Eye (tissue), 1 donor: ENCODE measurements at regions not wholly inside any gene's neighbourhood (a gene's known extent, or its start where the extent isn't known, plus 50 kb on each side); places are given as distances from the start of the nearest gene placed in this dataset.
"Not testable (repeated sequence)": the region's sequence is repeated elsewhere in the genome, so short reads cannot be mapped to it uniquely, and the experiment has no call there.

Source experiments
- DNase-seq: peaks from one replicate; pipeline ENCODE4 v3.0.0-alpha.2; 2015

GRCh38 chr11:23257556-23257955, 397.3 kb upstream of the CCDC179 start:
- peak; percentile 9 for DNase-seq

GRCh38 chr11:23263466-23263865, 403.2 kb upstream of the CCDC179 start:
- DNase-seq, result peak; percentile 24

DNA sequence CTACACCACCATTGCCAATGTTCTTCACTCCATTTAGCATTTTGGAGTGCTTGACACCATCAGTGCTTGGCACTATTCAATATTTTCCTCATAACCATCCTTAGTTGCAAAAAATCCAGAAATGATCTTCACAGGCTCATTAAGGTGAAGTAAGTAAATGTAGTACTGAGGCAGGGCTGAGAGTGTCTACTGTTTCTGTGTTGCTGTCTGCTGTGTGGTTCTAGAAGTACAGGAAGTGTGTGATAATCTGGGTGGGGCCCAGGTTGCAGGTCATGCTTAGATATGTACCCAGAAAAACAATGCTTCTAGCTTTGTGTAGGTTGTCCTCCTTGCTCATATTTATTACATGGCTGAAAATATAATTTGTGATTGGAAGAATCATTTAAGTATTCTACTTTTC, 411.8 kb upstream of the CCDC179 start:
- DNase-seq, result no peak

- no peak for DNase-seq
Observed at GRCh38 chr11:23278121-23278520, 417.8 kb upstream of the CCDC179 start.

- DNase-seq, result no peak
Observed at GRCh38 chr11:23280088-23280487, 419.8 kb upstream of the CCDC179 start.

- DNase-seq, result no peak
Observed at GRCh38 chr11:23283666-23284065, 423.4 kb upstream of the CCDC179 start.

DNA sequence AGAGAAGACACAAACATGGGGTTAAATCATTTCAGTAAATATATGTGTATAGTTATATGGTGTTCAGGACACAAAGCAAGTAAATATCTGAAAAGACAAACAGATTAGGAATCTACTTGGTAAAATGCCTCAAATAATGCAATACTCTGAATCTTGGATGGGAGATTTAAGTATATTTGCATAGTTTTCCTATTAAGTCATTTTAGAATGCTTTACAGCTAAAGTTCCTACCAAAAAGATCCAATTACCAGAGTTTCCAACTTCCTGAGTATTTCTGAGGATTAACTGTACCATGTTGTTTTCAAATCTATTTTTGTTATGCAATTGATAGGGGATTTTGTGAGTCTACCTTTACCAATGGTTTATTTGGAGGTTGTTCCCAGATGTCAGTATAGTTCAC, 424.4 kb upstream of the CCDC179 start:
- DNase-seq, result no peak

DNA sequence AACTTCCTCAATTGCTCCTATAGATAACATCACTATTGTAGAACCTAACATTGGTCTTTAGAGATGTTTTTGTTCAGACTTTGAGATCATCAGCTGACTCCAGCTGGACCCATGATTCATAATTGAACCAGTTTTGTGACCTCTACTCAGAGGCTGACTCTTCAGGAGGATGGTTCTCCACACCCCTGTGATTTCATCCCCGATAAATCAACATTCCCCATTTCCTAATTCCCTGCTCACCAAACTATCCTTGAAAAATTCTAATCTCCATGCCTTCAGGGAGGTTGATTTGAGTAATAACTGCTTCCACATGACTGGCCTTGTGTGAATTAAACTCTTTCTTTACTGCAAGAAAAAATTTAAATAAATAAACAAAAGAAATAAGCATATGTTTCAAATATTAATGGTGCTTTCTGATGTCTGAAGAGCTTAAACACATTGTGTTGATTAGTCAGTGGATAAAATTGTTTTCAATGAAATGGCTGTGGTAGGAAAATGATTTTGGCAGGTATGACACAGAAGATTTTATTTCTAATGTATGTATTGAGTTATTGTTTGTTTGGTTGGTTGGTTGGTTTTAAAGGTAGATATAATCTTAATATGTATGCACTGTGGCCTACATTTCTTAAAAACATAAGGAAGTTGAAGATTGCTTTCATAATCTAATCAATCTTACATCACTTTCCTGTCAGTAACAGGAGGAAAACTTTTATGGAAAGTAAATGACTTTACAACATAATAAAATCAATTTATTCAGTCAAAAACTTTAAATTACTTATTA, 427.9 kb upstream of the CCDC179 start:
- DNase-seq, result peak; percentile 63

GRCh38 chr11:23295241-23295640, 435.0 kb upstream of the CCDC179 start:
- no peak for DNase-seq

GRCh38 chr11:23308041-23308440, 447.8 kb upstream of the CCDC179 start:
- no peak for DNase-seq

DNA sequence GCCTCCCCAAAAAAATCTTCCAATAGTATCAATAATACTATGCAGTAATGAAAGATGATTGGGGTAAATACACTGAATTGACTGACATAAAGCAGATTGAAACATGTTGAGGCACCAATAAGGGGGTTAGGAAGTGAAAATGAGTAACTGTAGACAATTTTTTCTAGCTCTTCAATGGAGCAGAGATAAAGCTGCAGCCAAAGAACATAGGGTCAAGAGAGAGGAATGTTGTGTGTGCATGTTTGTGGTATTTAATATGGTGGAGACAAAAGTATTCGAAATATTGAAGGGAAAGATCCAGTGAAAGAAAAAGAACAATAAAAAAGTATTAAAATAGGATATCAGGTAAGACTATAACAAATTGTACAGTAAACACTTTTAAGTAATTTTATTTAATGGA, 450.0 kb upstream of the CCDC179 start:
- no peak for DNase-seq

DNA sequence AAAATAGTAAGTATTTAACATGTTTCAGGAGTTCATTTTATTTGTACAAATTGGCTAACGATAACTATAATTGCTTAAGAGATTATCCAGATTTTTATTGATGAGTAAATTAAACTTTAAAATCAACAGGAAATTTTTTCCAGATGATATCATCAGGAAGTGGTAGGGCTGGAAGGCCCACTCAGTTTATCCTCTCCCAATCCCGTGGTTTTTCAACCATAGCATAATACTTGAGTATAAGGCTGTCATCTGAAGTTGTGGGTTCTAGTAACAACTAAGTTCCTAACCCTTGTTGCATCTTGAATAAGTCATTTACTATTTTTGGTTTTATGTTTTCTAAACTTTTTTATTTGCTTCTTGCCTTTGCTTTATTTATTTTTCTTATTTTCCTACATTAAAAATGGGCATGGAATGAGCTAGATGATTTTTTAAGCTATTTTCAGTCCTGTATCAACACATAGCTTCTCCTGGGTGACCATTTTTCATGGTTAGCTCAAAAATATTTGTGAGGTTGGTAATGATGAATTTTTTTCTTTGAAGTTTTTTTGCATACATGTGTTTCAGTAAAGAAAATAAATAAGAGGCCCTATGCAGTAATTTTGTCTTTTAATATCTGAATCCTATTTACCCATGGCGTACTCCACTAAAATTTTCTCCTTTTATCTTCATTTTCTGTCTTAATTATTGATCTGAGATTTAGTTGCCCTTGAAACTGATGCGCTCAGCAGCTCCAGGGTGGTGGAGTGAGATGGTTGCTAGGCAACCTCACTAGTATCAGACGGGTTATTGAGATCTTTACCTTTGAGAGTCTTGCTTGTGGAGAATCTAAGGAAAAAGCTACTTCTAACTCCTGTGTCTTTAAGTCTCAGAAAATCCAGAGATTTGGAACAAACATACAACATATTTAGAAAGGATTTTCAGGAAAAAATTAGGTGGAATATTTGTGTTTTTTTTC, 452.0 kb upstream of the CCDC179 start:
- DNase-seq, result peak; percentile 41

DNA sequence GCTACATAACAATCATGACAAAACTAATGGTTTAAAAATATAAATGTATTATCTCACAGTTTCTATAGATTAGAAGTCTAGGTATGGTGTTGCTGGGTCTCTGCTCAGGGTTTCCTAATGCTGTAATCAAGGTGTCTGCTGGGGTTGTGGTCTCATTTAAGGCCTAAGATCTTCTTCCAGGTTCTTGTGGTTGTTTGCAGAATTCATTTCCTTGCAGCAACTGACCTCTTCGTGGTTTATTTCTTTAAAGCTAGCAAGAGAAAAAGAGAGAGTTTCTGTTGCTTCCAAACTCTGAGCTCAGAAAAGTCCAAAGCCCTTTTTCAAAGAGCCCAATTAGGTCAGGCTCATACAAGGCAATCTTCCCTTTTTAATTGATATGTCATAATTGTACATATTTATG, 452.7 kb upstream of the CCDC179 start:
- DNase-seq, result no peak

DNA sequence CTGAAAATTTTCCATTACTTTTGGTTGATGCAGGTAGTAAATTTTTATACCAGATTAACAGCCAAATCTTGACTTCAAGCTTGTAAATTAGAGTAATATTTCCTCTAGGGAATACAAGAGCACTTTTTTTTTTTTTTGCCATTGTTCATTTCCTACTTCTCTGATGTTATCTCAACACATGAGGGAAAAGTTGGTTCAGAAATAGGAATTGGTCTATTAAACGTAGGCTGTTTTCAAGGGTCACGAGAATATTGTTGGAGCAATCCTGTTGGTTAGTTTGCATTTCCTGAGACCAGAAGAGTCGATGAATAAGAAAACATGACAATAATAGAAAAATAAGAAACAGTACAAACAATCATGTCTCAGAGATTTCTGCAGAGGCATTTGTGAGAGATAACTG, 453.9 kb upstream of the CCDC179 start:
- DNase-seq, result no peak

- no peak for DNase-seq
Observed at GRCh38 chr11:23315286-23315685, 455.0 kb upstream of the CCDC179 start.

GRCh38 chr11:23317816-23318215, 457.5 kb upstream of the CCDC179 start:
- peak; percentile 37 for DNase-seq

DNA sequence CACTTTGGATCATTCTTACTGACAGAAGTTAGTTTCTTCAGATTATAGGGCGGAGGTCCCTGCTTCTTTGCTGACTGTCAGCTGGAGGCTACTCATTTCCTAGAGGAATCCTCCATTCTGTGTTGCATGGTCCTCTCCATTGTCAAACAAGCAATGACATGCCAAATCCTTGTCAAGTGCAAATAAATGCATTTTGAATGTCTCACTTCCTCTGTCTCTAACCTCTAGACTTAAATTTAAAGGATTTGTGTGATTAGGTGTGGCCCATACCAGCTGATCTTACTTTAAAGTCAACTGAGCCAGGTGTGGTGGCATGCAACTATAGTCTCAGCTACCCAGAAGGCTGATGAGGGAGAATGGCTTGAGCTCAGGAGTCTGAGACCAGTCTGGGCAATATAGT, 458.4 kb upstream of the CCDC179 start:
- DNase-seq, result no peak

DNA sequence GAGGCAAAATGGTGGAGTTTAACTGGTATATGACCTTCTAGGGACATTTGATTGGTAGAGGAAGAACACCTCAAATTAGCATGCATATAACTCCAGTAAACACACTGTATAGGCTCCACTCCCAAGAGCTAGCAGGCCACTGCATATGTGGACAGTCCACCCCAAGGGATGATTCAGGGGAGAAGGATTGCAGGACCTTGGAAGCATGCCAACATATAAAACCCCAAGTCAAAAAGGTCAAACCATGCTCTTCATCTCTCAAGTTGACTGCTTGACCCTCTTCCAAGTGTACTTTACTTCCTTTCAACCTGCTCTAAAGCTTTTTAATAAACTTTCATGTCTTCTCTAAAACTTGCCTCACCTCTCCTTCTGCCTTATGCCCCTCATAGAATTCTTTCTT, 459.9 kb upstream of the CCDC179 start:
- no peak for DNase-seq

- not testable (repeated sequence) for DNase-seq
Observed at GRCh38 chr11:23335586-23335985, 475.3 kb upstream of the CCDC179 start.

DNA sequence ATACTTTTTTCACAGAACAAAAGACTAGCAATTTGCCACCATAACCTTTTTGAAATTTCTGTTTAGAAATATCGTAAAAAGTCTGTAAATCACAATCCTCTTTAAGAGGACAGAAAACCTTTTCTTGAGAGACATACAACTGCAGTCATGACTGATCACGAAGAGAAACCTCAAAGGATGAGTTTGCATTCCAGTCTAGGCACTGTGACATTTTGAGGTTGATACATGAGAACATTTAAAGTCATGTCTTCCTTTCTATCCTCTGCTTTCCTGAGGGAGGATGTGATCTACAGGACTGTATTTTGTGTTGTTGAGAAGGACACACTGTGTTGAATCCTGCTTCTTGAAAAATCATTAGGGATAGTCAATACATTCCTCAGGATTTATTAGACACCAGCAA, 476.7 kb upstream of the CCDC179 start:
- DNase-seq, result no peak

DNA sequence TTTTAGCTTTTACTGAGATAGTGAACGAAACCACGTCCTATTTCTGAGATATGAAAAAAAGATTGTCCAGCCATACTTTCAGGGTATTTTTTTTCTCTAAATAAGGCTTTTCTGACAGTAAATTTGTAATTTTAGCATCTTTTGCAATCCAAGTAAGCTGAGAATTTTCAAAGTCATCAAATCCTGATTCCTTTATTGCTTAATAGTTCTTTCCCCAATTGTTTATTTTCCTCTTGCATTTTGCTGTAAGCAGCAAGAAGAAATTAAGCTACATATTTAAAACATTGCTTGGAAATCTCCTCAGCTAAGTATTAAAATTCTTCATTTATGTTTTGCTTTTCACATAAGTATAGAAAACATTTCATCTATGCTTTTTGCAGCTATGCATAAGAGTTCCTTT, 493.3 kb upstream of the CCDC179 start:
- no peak for DNase-seq

GRCh38 chr11:23359297-23359696, 499.0 kb upstream of the CCDC179 start:
- peak; percentile 37 for DNase-seq

GRCh38 chr11:23364076-23364475, 503.8 kb upstream of the CCDC179 start:
- DNase-seq, result no peak
